Mucosa of descending colon (tissue), 3 donors: ENCODE measurements at regions not wholly inside any gene's neighbourhood (a gene's known extent, or its start where the extent isn't known, plus 50 kb on each side); places are given as distances from the start of the nearest gene placed in this dataset.

Source experiments
- ATAC-seq: fragments of 200-7000 bp; cut with Tn5 transposase; one replicate; pipeline ENCODE4 v1.9.1; 2020; ENCODE audit warnings: mild to moderate bottlenecking, moderate library complexity
- DNase-seq, 3 donors: peaks; one replicate each; pipeline ENCODE4 v3.0.0-alpha.2; 2020
- H3K36me3 ChIP-seq: fragments of 200-600 bp; one replicate; pipeline ENCODE4 v1.8.0; 2021; ENCODE audit warnings: low read depth, mild to moderate bottlenecking
- H3K4me1 ChIP-seq: fragments of 200-600 bp; one replicate; pipeline ENCODE4 v1.8.0; 2021; ENCODE audit warnings: low read depth, mild to moderate bottlenecking
- H3K4me3 ChIP-seq: fragments of 200-600 bp; one replicate; pipeline ENCODE4 v1.8.0; 2021; ENCODE audit warnings: mild to moderate bottlenecking
- H3K9me3 ChIP-seq: fragments of 200-600 bp; one replicate; pipeline ENCODE4 v1.8.0; 2021; ENCODE audit warnings: mild to moderate bottlenecking
- CTCF ChIP-seq: fragments of 200-600 bp; IDR thresholded peaks from one replicate; pipeline ENCODE4 v1.8.0; 2022; ENCODE audit warnings: antibody characterized with exemption, mild to moderate bottlenecking
- intact Hi-C, 2 donors: fragments of 100-400 bp; cut with DNase I in 1 of 2; cut with micrococcal nuclease in 1 of 2; formaldehyde crosslinking; loops; one replicate each; pipeline versions ENCODE4 v1.11.0 to v1.11.1; 2022; cut with DNase I, micrococcal nuclease
- donor health status: DM: no; HTN: no; CAD: no; lungs with moderate emphysema.
- donor health status: DM: no; HTN: no; CAD: no.
- donor health status: DM: no; HTN: yes; CAD: no.

- TF ChIP-seq CTCF = no peak
Measured at GRCh38 chr20:6241591-6241990, 118.8 kb upstream of the FERMT1 start.

GRCh38 chr20:6240059-6240458 lies 117.2 kb upstream of the FERMT1 start:
- Histone ChIP-seq H3K4me3 (no peak overlapping the region), H3K4me1 (no peaks in the 10 kb centered on the region), H3K9me3 (no peaks in the 10 kb centered on the region), H3K36me3 (no peaks in the 10 kb centered on the region)
- intact Hi-C loops = no loop called here
- ATAC-seq (no peak), DNase-seq (no peak)
- TF ChIP-seq CTCF = no peak

More at GRCh38 chr20:6241591-6241990, 118.8 kb upstream of the FERMT1 start:
- intact Hi-C loops = no loop called here
- Histone ChIP-seq H3K4me1 (no peaks in the 10 kb centered on the region), H3K4me3 (no peak overlapping the region), H3K9me3 (no peaks in the 10 kb centered on the region), H3K36me3 (no peaks in the 10 kb centered on the region)
- ATAC-seq (no peak), DNase-seq (no peak)

GRCh38 chr20:6238421-6238820 lies 115.6 kb upstream of the FERMT1 start:
- ATAC-seq = no peak
- Histone ChIP-seq H3K4me1 (no peaks in the 10 kb centered on the region), H3K36me3 (no peaks in the 10 kb centered on the region), H3K4me3 (no peak overlapping the region), H3K9me3 (no peaks in the 10 kb centered on the region)
- no peak for DNase-seq
- intact Hi-C loops = no loop called here
- no peak for TF ChIP-seq CTCF

- H3K36me3 ChIP-seq = no peaks in the 10 kb centered on the region
- H3K9me3 ChIP-seq = no peaks in the 10 kb centered on the region
- no peak for TF ChIP-seq CTCF
- ATAC-seq (no peak), DNase-seq (no peak)
- H3K4me1 ChIP-seq = no peaks in the 10 kb centered on the region
- H3K4me3 ChIP-seq = no peak overlapping the region
- intact Hi-C loops = no loop called here
Measured at GRCh38 chr20:6235510-6235909, 112.7 kb upstream of the FERMT1 start.

- Histone ChIP-seq H3K4me3 (no peak overlapping the region), H3K9me3 (no peaks in the 10 kb centered on the region), H3K36me3 (no peaks in the 10 kb centered on the region), H3K4me1 (no peaks in the 10 kb centered on the region)
- no peak for TF ChIP-seq CTCF
- no peak for ATAC-seq
- DNase-seq = no peak
- intact Hi-C loops = no loop called here
Measured at GRCh38 chr20:6232436-6232835, 109.6 kb upstream of the FERMT1 start.

- H3K4me3 ChIP-seq = no peak overlapping the region
Measured at GRCh38 chr20:6231556-6231955, 108.7 kb upstream of the FERMT1 start.

More at GRCh38 chr20:6231556-6231955, 108.7 kb upstream of the FERMT1 start:
- ATAC-seq = no peak
- Histone ChIP-seq H3K4me1 (no peaks in the 10 kb centered on the region), H3K36me3 (no peaks in the 10 kb centered on the region), H3K9me3 (no peaks in the 10 kb centered on the region)
- intact Hi-C loops = no loop called here
- no peak for DNase-seq
- TF ChIP-seq CTCF = no peak
